Fibroblast of villous mesenchyme (primary cell): ENCODE measurements at regions not wholly inside any gene's neighbourhood (a gene's known extent, or its start where the extent isn't known, plus 50 kb on each side); places are given as distances from the start of the nearest gene placed in this dataset.

Experiments used
- DNase-seq: peaks from one replicate; pipeline ENCODE4 v3.0.0-alpha.2; 2010; ENCODE audit warnings: low read depth
- H3K4me3 ChIP-seq: 2 replicates; pipeline ENCODE4 v1.5.1; 2011; ENCODE audit warnings: low read depth, mild to moderate bottlenecking, low read length
- TF ChIP-seq, protein P1 (sequence below): IDR thresholded peaks from 2 replicates; pipeline ENCODE4 v1.5.1; 2012; ENCODE audit warnings: low read depth, mild to moderate bottlenecking, low read length; ENCODE audit not compliant: insufficient read depth

GRCh38 chr16:85288341-85288868 is 176.1 kb upstream of the CIBAR2 start:
- no peak for DNase-seq
- TF ChIP-seq, protein P1, sequence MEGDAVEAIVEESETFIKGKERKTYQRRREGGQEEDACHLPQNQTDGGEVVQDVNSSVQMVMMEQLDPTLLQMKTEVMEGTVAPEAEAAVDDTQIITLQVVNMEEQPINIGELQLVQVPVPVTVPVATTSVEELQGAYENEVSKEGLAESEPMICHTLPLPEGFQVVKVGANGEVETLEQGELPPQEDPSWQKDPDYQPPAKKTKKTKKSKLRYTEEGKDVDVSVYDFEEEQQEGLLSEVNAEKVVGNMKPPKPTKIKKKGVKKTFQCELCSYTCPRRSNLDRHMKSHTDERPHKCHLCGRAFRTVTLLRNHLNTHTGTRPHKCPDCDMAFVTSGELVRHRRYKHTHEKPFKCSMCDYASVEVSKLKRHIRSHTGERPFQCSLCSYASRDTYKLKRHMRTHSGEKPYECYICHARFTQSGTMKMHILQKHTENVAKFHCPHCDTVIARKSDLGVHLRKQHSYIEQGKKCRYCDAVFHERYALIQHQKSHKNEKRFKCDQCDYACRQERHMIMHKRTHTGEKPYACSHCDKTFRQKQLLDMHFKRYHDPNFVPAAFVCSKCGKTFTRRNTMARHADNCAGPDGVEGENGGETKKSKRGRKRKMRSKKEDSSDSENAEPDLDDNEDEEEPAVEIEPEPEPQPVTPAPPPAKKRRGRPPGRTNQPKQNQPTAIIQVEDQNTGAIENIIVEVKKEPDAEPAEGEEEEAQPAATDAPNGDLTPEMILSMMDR = no peak
- H3K4me3 ChIP-seq = no peak overlapping the region

GRCh38 chr16:85288869-85289660 is 176.8 kb upstream of the CIBAR2 start:
- TF ChIP-seq, protein P1 = no peak
- no peak for DNase-seq
- no peak overlapping the region for H3K4me3 ChIP-seq

GRCh38 chr16:85289760-85290625 is 177.7 kb upstream of the CIBAR2 start:
- TF ChIP-seq, protein P1 = no peak
- no peak overlapping the region for H3K4me3 ChIP-seq
- no peak for DNase-seq

DNA sequence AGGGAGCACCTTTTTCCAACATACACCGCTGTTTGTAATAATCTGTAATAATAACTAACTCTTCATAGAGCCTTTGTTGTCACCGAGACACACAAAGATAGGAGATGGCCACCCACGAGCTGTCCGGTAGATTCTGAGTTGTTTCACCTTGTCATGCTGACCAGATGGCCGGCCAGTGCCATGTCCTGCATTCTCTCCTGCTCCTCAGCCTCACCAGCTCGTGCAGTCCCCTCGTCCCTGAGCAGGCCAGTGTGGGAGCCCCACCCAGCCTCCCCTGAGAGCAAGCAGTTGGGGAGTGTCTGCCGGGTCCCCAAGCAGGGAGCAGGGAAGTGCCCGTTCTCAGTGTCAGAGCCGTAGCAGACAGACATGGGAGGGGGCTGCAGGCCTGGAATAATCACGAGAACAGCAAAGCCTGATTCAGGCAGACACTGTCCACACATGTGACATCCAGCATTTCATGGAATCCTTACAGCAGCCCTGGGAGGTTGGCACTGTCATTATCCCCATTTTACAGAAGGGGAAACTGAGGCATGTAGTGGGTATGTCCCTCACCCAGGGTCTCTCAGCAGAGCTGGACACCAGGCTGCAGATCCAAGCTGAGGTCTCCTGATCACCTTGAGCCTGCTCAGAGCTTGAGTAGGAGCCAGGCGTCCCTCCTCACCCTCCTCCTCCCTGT is 178.5 kb upstream of the CIBAR2 start:
- H3K4me3 ChIP-seq = no peak overlapping the region
- no peak for DNase-seq
- TF ChIP-seq, protein P1 = no peak

DNA sequence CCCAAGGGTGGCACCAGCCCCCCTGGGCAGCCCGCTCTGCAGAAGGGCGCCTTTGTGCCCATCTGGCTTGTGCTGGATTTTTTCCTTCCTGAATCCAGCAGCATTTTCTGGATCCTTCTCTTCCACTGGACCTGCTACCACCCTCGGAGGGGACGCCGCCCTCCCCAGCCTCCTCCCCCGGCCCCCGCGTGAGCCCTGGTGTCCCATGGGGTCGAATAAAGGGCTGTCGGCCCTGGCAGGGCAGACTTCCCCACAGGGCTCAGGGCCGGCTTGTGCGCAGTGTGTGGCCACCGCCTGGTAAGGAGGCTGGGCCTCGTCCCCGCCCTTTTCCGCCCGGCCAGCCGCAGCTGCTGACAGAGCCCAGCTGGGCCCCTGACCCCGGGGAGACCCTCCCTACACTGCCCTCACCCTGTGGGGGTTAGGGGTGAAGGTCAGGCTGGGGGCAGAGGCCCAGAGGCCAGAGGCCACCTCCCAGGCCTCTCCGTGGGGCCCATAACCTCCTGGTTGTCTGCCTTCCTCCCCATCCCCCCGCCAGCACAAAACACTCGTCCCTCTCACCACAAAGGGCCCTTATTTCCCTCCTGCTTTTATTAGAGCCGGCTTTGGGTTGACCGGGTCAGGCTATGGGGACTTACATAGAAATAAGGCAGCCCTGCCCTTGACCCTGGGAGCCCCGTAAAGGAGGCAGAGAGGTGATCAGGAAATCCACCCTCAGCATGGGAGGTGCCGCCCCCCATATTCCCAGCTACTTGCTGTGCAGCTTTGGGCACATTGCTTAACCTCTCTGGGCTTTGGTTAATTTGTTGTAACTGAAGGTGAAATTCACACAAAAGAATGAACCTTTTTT is 179.3 kb upstream of the CIBAR2 start:
- DNase-seq = peak; percentile 72
- TF ChIP-seq, protein P1 = no peak
- H3K4me3 ChIP-seq = no peak overlapping the region

GRCh38 chr16:85293458-85293857 is 181.2 kb upstream of the CIBAR2 start:
- no peak overlapping the region for H3K4me3 ChIP-seq
- TF ChIP-seq, protein P1 = no peak
- no peak for DNase-seq
